ENCODE measurements at regions not wholly inside any gene's neighbourhood (a gene's known extent, or its start where the extent isn't known, plus 50 kb on each side); places are given as distances from the start of the nearest gene placed in this dataset.

DNA sequence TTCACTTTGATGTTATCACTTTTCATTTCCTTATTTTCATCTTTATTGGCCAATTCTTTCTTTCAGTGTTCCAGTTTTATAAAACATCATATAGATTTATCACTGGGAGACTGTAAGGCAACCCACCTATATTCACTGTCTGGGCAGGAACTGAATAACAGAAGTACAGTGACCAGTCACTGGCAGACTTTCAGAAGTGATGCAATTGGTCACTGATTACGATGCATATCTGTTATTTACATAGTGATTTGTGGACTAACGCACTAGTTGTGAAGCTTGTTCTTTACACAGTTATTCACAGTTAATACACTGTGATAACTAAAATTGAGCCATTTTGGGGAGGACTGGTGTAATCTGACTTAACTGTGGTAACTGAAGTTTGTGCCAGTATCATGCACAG is 190.2 kb upstream of the DPH6 start:
- FAIRE-seq: no peak

DNA sequence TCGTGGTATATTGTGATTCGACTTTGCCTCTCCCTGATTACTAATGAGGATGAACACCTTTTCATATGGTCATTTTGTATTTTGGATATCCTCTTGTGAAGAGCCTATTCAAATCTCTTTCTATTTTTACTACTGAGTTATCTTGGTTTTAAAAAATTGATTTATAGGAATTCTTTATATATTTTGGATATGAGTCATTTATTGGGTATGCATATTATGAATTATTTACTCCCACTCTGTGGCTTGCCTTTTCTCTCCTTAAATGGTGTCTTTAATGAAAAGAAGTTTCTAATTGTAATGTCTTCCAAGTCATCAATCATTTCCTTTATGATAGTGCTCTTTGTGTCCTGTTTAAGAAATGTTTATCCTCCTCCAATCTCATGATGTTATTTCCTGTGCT is 191.5 kb upstream of the DPH6 start:
- FAIRE-seq: no peak

DNA sequence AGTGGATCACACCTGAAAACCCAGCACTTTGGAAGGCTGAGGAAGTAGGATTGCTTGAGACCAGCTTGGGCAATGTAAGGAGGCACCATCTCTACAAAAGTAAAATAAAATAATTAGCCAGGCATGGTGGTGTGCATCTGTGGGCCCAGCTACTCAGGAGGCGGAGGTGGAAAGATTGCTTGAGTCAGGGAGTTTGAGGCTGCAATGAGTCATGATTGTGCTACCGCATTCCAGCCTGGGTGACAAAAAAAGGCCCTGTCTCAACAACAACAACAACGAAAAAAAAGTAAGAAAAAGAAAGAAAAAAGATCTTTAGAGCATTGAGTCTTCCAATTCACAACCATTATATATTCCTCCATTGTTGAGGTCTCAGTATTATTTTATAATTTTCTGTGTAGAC is 192.4 kb upstream of the DPH6 start:
- no peak for FAIRE-seq

DNA sequence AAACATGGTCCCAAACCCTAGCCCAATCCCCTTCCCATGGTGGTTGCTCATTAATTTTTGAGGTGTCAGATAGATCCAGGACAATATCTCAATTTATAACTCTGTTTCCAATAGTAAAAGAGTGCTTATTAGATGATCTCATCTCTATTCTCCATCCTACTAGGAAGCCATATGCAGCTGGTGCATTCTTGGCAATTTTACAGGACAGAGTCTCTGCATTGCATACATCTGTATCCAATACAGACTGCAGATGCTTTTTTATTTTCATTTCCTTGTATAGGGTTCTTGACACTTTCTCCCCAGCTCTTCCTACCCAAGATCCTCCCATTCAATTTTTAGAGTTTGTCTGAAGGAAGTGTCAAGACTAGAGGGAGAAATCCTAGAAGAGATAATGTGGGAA is 194.8 kb upstream of the DPH6 start:
- no peak for FAIRE-seq

DNA sequence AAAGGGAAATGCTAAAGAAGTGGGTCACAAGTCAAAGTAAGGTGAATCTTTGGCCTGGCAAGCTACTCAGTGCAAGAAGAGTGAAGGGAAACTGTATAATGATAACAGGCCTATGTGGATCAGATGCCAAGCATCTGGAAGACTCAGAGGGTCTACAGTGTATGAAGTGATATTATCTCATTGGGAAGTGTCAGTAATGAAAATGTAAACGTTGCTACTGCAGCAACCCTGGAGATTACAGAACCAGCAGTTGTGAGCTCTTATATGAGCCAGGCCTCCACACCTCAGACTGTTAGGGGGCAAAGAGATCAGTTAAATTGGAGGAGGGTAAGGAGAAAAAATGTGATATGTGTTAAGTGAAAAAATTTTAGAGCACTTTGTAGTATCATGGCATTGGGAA is 195.4 kb upstream of the DPH6 start:
- no peak for FAIRE-seq

DNA sequence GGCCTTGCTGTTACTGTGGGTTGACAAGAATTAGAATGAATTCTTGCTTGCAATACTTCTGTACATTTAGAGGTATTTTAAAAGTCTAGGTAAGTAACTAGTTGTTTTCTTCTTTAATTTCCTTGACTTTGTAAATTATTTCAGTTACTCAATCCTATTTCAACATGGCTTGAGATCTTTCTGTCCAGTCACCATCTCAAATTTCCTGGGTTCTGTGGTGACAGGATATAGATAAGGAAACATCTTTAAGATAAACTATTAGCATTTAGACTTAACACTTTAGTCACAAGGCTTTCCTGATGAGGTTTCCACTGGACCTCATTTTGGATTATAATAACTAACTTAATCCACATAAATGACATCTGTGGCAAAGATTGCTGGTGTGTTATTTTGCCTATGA is 195.9 kb upstream of the DPH6 start:
- FAIRE-seq: no peak

DNA sequence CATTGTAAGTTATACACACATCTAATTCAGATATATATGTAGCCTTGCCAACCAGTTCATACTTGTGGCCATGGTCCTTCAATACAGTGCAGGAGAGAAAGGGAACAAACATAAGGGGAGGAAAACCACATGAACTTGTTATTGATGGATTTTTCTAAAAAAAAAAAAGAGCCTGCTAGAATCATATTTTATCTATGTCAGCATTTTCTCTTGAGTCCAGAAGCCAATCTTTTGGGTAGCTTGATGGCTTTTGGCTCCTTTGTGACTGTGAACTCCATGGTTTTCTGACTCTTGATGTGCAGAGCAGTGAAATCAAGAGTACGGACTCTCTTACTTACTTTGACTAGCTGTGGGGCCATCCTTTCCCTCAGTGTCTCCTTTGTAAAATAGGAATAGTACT is 197.4 kb upstream of the DPH6 start:
- no peak for FAIRE-seq

DNA sequence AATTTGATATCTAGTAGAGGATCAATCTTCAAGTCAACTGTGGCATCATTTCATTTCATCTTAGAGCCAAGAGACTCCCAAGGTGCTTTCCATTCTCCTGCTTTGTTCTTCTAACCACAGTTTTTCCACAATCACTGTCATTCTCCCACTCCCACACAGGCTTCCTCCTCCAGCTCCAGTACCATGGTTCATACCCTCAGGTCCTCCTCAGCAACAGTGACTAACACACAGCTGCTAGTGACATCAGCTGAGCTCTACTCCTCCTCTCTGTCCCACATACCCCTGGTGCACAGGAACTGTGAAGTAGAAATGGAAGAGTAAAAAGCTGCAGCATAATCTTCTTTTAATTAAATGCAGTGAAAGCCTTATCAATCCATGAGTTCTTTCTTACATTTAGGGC is 200.2 kb upstream of the DPH6 start:
- FAIRE-seq: no peak

DNA sequence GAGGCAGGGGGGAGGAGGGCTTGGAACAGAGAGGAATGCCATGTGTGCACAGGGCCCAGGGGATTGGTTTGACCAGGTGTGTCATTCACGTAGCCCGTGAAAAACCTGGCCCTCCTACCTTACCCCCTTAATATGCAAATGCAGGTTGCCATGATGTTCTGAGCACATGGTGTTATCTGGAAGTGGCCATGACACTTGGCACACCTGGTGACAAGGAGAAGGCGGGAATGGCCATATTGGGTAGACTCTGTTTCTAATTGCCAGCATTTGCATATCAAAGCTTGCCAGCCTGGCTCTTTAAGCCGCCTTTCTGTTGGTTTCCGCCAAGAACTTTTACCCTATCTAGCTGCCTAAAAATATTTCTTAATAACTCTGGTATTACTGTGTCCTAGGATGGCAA is 202.1 kb upstream of the DPH6 start:
- no peak for FAIRE-seq

DNA sequence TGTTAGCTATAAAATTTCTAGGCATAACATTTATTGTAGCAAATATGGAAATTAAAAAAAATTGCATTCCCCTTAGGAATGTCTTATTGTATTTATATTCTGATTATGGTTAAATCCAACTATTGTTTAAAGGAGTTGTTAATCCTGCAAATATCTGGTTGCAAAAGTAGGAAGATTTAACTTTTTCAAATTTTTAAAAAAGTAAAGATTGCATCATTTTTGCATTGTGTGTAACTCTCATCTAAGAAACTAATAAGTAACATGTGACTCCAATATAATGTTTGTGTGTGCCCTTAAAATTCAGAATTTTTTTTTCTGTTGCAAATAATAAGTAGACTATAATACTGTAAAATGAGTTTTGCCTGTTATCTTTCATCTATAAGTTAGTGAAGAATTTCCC is 204.1 kb upstream of the DPH6 start:
- FAIRE-seq: no peak

DNA sequence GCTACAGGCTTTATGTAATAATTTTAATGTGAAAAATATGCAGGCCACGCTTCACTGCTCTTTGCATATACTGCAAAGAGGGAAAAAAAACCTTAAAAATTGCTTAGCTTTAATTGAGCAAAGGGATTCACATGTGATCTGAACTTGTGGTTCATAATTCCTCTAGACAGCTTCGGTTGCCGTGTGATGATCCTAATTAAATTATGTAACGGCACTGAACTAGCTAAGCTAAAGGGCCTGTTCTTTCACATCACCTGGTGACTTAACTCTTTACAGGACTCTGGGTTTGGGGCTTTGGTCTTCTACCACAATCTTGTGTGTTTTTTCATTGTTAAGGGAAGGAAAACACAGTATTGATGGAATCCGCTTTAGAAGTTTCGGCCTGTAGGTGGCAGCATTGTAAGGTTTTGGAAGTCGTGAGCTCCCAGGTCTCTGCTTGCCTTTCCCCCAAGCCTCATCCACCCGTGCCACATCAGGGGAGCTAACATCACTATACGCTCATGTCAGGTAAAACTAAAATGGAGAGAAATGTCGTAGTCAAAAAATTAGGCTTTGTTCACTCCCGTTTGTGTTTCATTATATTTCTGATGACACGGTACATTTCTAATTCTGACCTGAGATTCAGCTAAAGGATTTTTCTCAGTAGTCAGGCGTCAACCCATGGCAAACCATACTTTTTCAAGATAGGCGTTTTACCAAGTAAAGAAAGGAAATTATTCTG is 205.6 kb upstream of the DPH6 start:
- peak; percentile 37 for FAIRE-seq

DNA sequence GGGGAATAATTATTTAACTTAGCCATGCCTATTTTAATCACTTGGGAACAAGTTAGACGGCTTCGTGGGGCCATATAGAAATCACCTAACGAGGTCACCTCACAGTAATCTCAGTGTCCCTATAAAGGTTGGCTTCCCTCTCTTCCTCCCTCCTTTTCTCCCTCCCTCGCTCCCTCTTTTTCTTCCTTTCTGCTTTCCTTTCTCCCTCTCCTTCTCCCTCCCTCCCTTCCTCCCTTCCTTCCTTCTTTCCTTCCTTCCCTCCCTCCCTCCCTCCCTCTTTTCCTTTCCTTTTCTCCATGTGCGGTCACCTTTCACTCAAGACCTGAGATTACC is 206.1 kb upstream of the DPH6 start:
- FAIRE-seq: no peak

DNA sequence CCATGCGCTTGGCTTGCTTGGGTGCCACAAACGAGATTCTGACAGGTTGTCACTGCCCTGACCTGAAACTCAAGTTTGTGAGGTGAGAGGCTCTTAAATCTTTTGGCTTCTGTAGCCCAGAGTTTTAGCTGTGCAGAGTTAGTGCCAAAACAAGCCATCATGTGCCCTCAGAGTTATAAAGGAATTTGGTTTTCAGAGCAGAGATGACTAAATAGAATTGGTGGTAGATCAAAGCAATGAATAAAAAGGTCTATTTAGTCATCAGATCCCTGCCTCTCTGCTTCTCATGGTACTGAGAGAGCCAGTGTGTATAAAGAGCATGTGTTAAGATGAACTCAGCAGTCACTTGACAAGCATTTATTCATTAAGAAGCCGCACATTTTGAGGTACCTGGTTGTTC is 207.5 kb upstream of the DPH6 start:
- no peak for FAIRE-seq

DNA sequence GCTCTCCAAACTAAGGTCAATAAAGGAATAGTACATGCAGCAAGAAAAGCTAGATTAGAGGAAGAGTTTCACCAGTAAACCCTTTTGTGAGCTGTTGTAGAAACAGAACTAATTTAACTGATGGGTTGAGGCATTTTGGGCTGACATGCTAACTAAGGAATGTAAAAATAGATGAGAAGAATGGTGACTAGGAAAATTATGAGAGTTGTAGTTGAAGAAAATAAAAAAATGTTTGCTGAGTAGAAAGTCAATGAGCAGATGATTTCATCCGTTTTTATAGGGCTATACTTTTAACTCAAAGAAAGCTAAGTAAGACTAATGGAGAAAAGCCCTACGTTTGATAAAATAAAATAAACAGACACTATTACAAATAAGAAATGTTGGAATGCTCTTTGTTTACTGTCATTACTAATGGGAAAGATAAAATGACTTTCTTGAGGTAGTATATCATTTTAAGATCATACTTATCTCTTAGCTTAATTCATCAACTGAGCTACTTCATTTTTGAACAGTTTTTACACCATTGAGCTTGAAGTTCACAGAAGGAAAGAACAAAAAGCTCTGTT is 209.4 kb upstream of the DPH6 start:
- FAIRE-seq: no peak

DNA sequence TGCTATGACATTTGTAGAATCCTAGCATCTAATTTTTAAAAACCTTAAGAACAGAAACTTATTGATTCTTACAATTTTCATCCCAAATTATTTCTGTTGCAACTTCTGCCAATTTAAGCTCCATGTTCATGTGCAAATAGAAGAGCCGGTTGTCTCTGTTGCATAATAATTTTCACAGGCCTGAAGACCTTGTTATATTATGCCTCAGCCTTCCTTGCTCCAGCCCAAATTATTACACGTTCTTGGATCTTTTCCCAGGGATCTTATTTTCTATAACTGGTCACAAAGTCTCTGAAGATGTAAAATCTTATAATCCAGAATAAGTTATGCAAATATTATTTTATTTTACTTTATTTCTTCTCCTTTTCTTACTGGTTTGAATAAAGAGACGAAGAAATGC is 210.7 kb upstream of the DPH6 start:
- FAIRE-seq: no peak

DNA sequence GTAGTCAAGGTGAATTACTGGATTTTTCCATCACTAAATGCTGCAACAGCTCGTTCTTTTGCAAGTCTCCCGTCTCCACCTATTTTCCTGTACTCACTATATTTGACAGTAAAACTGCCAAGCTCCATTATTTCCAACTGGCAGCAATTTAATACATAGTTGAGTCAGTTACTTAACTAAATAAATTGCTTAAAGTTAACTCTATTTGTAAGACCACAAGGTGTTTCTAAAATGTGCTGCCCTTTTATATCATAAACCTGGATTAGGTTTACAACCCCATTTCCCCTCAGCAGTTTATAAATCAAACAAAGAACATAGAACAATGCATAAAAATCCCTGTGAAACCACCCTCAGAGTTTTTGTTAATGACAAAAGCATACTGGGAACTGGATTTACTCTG is 211.4 kb upstream of the DPH6 start:
- no peak for FAIRE-seq

DNA sequence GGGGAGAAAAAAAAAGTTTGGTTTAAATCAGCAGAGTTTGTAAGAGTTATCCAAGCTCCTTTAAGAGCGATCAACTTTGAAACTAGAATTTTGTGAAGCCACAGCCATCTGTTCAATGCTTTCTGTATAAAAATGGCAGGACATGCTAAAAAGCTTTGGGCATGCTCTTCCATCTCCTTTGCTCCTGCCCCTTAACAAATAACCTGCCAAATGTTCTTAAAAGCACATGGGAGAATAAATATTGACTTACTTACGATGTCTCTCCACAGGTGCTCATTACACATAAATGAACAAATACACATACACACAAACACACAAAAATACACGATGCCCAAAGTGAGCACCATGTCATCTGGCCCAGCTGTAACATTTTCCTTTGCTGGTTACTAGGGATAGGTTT is 211.8 kb upstream of the DPH6 start:
- no peak for FAIRE-seq

DNA sequence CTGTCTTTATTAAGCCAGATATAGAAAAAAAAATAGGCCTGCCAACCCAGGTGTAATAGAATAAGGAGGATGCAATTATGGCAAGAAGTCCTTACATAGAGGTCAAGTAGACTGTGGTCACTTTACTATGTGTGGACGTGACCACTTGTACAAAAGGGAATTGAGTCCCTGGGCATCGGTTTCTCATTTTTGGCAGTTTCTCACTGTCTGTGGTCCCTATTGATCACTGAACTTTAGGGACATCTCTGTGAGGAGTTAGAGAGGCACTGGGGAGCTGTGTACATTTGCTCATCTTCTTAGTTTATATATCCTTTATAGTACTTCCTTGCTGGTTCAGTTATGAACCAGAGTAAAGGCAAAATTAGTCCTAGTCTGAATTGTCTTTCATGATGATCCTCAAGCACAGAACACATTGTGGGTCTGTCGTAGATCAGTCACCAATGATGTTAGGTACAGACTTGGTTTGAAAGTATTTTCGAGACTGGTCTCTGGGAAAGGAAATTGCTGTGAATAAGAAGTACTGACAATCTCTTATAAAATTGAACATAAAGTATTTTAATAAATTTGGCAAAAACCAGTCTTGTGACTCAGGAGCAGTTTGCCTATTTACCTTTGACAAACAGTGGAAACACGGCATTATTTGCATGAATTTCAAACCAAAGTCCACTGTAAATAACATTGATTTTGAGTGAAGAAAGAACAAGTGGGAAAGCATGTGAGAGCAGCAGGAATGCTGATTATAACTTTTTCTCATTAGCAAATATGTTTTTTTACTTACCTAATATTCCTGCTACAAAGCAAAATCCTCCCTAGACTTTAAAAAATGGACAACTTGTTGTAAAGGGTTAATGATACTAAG is 218.9 kb upstream of the DPH6 start:
- FAIRE-seq: no peak

DNA sequence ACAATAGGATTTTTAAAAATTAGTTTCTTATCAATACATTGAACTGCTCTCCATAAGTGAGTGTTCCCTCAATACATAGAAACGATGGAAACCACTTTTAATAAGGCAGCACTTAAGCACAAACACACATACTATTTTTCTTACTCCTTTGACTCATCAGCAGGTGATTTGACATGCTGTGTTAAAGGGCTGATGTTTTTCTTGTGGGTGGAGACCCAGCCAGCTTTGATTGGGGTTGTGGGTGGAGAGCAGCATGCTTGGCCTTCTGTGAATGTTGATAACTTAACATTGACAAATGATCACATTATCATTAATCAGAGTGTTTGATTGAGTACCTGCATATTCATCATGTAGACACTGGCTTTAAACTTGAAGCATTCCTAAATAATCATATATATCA is 223.0 kb upstream of the DPH6 start:
- no peak for FAIRE-seq

DNA sequence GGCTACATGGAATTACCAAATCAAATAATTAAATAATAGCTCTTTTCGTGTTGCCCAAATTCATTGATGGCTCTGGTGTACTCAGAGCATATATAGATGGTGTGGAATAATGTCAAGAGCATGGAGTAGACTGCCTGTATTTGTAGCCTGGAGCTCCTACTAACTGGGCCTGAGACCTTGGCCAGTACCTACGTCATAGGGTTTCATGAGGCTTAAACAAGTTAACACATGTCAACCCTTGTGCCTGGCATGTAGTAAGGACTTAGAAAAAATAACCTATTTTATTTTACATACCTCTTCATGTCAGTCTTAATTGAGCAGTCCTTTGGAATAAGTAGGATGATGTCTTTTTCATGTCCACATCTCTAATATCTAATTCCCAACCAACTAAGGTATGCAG is 223.7 kb upstream of the DPH6 start:
- FAIRE-seq: no peak

DNA sequence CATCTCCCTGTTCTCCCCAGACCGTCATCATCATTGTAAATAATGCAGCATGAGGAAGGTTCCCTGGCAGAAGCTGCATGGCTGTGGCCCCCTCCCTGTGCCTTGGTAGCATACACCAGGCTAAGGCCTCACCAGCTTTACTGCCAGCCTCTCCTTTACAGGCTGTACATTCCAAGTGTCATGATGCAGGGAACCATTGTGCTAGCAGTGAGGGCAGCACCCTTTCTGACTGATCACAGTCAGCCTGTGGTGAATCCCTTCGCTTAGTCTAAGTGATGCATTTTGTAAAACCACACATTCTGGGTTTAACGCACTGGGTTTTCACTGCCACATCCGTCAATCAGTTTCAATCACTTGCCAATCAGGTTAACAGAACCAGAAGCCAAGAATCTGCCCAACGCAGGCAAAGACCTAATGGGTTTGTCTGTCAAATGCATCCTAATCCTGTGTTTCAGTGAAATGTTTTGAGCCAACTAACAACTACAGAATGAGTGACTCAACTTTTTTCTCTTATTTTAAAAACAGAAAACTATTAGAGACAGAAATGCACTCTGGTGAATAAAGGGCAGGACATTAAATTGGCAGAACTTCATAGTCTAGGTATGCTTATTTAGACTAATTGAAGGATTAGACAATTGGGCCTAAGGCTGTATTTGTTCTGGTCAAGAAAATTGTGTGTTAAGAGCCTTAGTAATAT is 225.9 kb upstream of the DPH6 start:
- FAIRE-seq: no peak

DNA sequence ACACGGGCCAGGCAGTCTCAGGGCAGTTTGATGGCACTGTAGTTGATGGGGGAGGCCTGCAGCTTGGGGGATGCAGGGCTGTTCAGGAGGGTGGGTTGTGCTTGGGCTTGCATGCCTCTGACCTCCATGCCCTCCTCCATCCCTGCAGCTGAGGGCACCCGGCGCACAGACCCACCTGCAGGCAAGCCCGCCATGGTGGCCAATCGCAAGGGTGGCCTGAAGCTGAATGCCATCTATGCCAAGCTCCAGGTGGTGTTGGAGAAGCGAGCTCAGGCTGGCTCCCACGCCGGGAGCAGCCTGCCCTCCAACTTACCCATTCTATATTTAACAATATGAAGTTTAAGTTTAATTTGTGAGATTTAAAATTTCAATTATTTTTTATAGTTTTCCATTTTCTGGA is 228.7 kb upstream of the DPH6 start:
- no peak for FAIRE-seq

DNA sequence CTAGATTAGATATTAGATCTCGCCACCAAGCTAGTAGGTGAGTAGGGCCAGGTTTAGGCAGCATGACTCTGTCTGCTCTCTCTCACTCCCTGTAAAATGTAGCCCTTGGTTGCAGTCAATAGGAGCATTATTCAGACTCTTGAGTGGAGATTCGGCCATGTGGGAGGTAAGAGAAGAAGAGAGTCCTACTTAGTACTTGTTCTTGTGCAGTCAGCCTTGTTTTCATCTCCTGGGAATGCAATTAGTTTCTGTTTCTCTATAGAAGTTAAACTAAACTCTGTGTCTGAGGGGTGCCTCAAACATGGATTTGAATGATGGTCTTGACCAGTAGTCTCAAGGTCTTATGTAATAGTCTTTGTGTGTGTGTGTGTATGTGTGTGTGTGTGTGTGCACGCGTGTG is 229.5 kb upstream of the DPH6 start:
- FAIRE-seq: no peak

DNA sequence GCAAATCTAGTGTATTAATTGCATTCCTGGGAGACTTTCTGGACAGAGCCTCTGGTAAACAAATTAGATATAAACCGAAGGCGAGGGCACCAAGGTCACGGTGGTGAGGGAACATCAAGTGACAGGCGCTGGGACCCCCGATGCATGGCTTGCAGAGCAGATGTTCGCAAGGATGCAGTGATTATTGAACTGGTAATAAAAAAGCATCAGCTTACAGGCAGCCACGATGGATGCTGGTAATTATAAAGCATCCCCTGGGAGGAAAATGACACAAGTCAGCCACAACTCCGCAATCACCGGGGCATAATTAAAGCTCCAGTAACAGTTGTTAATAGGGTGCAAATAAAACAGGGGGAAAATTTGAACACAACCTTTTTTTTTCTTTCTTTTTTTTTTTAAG is 231.1 kb upstream of the DPH6 start:
- no peak for FAIRE-seq

Measured in A204.1 (cell line).